Ramos (cell line): ENCODE measurements at regions not wholly inside any gene's neighbourhood (a gene's known extent, or its start where the extent isn't known, plus 50 kb on each side); places are given as distances from the start of the nearest gene placed in this dataset.

Source experiments
- in situ Hi-C: fragments of 300-500 bp; cut with MboI; formaldehyde crosslinking; loops from one replicate; pipeline ENCODE4 v1.14.3; 2022; ENCODE audit warnings: low sequenced_read_pairs; ENCODE audit not compliant: unreplicated experiment

GRCh38 chr10:64508029-64508661 lies 986.9 kb downstream of the REEP3 start:
- in situ Hi-C loops = no loop called here

- in situ Hi-C loops = no loop called here
Measured at GRCh38 chr10:64515970-64516699, 994.9 kb downstream of the REEP3 start.

DNA sequence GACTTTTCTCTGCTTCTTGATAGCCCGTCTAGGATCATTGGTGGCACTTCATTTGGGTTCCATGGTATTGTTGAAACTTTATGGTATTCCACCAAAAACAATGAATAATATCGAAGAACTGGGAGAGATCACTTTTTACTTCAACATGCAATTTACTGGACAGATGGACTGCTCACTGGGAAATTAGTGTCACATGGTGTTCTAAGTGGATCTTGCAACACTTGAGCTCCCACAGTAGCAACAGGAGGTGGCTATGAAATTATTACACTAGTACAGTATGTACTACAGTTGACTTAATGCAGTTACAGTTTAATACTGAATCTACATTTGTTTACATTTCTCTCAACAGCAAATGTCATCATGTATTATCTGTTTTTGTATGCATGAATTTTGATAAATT lies 997.3 kb downstream of the REEP3 start:
- in situ Hi-C loops = no loop called here

DNA sequence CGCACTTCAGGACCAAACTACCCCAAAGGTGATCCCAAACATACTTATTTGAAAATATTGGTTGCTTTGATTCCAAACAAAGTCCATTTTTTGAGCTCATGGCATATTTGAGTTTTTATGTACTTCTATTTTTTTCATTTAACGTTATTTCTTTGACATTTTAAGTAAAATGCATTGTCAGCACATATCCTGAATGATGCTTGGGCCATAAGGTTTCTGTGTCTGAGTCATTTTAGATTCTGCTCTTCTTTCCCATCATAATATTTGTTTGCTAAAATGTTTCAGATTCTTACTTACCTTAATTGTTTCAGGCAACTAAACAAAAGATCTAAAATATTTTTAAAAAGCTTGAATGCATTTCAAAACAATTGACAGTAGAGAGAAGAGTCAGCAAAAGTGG lies 998.2 kb downstream of the REEP3 start:
- in situ Hi-C loops = no loop called here

DNA sequence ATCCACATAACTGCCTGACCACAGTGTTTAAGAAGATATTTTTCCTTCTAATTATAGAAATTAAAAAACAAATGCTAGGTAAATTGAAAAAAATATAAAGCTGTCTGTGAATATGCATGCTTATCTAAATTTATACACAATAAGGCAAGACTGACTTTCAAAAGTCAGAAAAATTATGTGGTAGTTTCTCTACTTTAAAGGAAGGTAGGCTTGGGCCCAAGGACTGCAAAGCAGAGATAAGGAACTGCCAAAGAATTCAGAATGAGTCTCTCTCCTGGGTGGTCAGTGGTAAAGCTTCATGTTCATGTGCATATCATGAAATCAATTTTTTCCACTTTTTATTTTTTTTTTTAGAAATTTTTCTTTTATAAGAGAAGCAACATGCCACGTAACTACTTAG lies 998.6 kb downstream of the REEP3 start:
- in situ Hi-C loops = no loop called here

GRCh38 chr10:64523065-64523759 lies 1002.0 kb downstream of the REEP3 start:
- in situ Hi-C loops = no loop called here

GRCh38 chr10:64528294-64529002 lies 1007.2 kb downstream of the REEP3 start:
- in situ Hi-C loops = no loop called here

DNA sequence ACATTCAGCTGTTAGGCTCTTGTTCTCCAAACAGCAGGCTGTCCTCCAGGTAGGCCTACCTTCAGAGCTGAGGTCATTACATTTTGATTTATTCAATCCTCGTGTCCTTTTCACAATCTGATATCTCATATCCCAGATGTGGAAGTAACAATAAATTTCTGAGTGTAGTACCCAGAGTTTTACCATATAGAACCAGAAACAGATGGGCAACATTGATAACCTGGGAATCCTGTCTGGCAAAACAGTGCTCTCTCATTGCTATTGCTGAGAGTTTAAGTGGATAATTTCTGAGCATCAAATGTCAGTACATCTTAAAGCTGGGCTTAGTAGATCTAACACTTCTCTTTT lies 1007.8 kb downstream of the REEP3 start:
- in situ Hi-C loops = no loop called here

GRCh38 chr10:64534616-64535015 lies 1013.4 kb downstream of the REEP3 start:
- in situ Hi-C loops = no loop called here

- in situ Hi-C loops = no loop called here
Measured at GRCh38 chr10:64535131-64535867, 1014.1 kb downstream of the REEP3 start.

- in situ Hi-C loops = no loop called here
Measured at GRCh38 chr10:64537112-64537511, 1015.9 kb downstream of the REEP3 start.

DNA sequence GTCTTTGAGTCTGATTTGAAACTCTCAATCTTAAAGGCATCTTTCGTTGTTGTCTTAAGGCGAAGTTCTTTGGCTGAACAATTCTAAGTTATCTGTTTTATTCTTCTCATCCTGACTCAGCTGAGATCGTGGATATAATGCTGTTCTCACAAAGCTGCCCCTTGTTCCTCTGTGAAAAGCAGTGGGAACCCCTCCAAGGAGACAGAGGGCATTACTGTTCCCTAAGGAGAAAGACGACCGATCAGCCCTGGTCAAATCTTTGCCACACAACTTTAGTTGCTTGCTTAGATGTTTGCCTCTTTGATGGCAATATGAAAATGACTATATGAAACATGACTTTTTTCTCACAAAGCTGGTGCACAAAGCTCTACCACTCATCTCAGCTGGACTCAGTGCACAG lies 1016.7 kb downstream of the REEP3 start:
- in situ Hi-C loops = no loop called here

DNA sequence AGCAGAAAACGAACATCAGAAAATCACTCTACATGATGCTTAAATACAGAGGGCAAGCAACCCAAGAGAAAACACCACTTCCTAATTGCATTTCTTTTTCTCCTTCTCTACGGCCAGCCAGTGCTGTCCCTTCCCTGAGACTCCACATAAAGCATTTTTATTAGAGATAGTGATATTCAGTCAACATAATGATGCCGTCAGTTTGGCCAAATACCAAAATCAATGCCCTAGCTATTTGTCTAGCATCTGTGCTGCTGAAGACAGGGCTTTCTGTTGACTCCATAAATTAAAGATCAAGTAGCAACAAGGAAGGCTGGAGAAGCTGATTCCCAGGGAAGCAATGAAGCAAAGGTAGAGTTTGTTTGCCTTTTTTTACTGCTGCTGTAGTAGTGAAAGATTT lies 1024.9 kb downstream of the REEP3 start:
- in situ Hi-C loops = no loop called here

DNA sequence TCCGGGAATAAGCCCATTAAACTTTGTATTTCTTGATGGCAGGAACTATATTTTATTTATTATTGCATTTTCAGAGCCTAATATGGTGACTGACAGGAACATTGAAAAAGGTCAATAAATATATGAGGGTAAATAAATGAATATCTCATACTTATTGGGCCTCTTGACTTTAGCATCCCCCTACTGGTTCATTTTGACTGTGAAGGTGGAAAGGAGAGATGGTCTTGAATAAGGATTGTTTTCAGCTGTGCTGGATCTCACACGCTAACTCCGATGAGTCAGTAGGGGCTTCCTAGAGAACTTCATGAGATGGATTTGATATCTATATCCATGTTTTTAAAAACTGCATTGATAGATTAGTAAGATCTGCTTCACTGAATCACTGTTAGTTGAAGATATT lies 1026.0 kb downstream of the REEP3 start:
- in situ Hi-C loops = no loop called here

GRCh38 chr10:64555666-64556065 lies 1034.5 kb downstream of the REEP3 start:
- in situ Hi-C loops = no loop called here

DNA sequence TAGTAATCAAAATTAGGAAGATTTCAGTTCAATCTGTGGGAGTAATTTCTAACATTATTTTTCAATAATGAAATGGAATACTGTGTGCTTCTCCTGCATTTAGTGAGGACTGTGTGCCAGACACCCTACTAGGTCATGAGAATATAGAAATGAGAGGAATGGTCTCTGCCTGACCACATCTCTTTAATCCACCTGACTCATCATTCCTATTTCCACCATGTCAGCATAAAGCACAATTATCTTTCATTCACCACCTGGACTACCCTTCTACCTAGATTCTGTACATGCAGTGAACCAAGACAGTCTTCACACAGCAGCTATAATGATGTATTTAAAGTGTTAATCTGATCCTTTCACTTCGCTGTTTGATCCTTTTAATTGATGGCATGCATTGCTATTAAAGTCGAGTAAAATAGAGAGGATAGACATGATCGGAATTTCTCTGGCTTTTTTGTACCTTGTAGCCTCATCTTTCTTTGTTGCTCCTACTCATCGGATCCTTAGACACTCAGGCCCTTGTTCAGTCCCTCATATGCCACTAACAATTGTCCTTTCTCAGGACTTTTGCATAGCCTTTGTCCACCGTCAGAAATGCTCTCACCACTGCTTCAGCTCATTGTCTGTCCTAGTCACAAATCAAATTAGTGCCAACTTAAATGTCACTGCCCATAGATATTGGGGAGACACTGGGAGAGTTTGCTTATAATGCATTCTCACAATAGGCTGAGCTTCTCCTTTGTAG lies 1037.1 kb downstream of the REEP3 start:
- in situ Hi-C loops = no loop called here

GRCh38 chr10:64571056-64571455 lies 1049.9 kb downstream of the REEP3 start:
- in situ Hi-C loops = no loop called here

DNA sequence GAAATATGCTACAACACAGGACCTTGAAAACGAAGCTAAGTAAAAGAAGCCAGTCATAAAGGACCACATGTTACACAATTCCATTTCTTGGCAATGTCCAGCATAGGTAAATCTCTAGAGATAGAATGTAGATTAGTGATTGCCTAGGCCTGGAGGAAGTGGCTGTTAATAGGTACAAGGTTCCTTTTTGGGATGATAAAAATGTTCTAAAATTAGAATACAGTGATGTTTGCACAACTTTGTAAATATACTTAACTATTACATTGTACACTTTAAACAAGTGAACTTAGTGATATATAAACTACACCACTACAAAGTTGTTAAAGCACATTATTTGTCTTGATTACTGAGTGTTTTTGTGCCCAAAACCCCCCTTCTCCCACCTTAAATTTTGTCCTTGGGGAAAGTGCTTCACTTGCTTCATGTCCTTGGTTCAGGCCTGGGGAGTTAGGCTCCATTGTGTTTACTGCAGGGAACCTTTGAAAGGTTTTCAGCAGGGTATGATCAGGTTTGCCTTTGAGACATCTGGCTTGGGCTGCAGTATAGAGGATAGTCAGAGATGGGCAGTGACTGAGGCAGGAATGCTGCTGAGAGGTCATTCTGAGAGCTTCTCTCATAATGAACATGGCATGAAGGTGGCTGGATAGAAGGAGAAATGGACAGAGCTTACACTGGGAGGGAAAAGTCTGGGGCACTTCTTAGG lies 1052.6 kb downstream of the REEP3 start:
- in situ Hi-C loops = no loop called here

- in situ Hi-C loops = no loop called here
Measured at GRCh38 chr10:64574371-64574770, 1053.2 kb downstream of the REEP3 start.
